Keratinocyte (primary cell): ENCODE measurements at regions not wholly inside any gene's neighbourhood (a gene's known extent, or its start where the extent isn't known, plus 50 kb on each side); places are given as distances from the start of the nearest gene placed in this dataset.

ENCODE experiments used
- DNase-seq: peaks from one replicate; pipeline ENCODE4 v3.0.0-alpha.2; 2011; ENCODE audit warnings: low read depth, missing footprints, low spot score
- FAIRE-seq: peaks from 2 replicates; lab custom pipeline; 2011; peaks lifted over from hg19 to GRCh38; lab: Jason Lieb, UNC
- H2AFZ ChIP-seq: 2 replicates; pipeline ENCODE4 v1.6.0; 2012; ENCODE audit warnings: low read length, control low read depth, inconsistent platforms; ENCODE audit not compliant: control insufficient read depth
- H3K27ac ChIP-seq: 2 replicates; pipeline ENCODE4 v1.5.1; 2011; ENCODE audit warnings: low read length; ENCODE audit not compliant: control insufficient read depth, insufficient read depth
- H3K27me3 ChIP-seq: 3 replicates; pipeline ENCODE4 v1.6.0; 2011; ENCODE audit warnings: low read length; ENCODE audit not compliant: control insufficient read depth, insufficient read depth; ENCODE audit errors: extremely low read depth
- H3K36me3 ChIP-seq, 2 experiments: 2 replicates in 1 of 2; 3 replicates in 1 of 2; pipeline ENCODE4 v1.5.1; 2011; ENCODE audit warnings: low read length in 2 of 2, mild to moderate bottlenecking in 1 of 2; ENCODE audit not compliant: control insufficient read depth in 2 of 2, insufficient read depth in 2 of 2; ENCODE audit errors: extremely low read depth in 1 of 2
- H3K4me1 ChIP-seq: 3 replicates; pipeline ENCODE4 v1.5.1; 2011; ENCODE audit warnings: low read length; ENCODE audit not compliant: control insufficient read depth, insufficient read depth; ENCODE audit errors: extremely low read depth
- H3K4me2 ChIP-seq: 3 replicates; pipeline ENCODE4 v1.6.0; 2011; ENCODE audit warnings: low read depth, low read length; ENCODE audit not compliant: control insufficient read depth, insufficient read depth; ENCODE audit errors: extremely low read depth
- H3K4me3 ChIP-seq, 3 experiments: fragments of 200-600 bp in 1 of 3; sonication (generic) in 1 of 3; 2 replicates in 2 of 3; 3 replicates in 1 of 3; pipeline ENCODE4 v1.5.1; 2011 to 2016; ENCODE audit warnings: low read length in 3 of 3, mild to moderate bottlenecking in 3 of 3, control low read depth in 2 of 3, inconsistent platforms in 1 of 3, low read depth in 1 of 3, mixed read lengths in 1 of 3, mixed run types in 1 of 3, moderate library complexity in 1 of 3; ENCODE audit not compliant: control insufficient read depth in 2 of 3, insufficient read depth in 2 of 3; ENCODE audit errors: extremely low read depth in 1 of 3
- H3K79me2 ChIP-seq: 2 replicates; pipeline ENCODE4 v1.6.0; 2012; ENCODE audit warnings: low read length; ENCODE audit not compliant: control insufficient read depth, insufficient read depth
- H3K9ac ChIP-seq: 3 replicates; pipeline ENCODE4 v1.6.0; 2011; ENCODE audit warnings: low read length; ENCODE audit not compliant: control insufficient read depth, insufficient read depth; ENCODE audit errors: extremely low read depth
- H3K9me1 ChIP-seq: 3 replicates; pipeline ENCODE4 v1.6.0; 2011; ENCODE audit warnings: low read length; ENCODE audit not compliant: control insufficient read depth, insufficient read depth; ENCODE audit errors: extremely low read depth
- H3K9me3 ChIP-seq: 2 replicates; pipeline ENCODE4 v1.5.1; 2012; ENCODE audit warnings: low read depth, low read length; ENCODE audit not compliant: control insufficient read depth
- H4K20me1 ChIP-seq: 3 replicates; pipeline ENCODE4 v1.6.0; 2011; ENCODE audit warnings: low read length; ENCODE audit not compliant: control insufficient read depth, insufficient read depth; ENCODE audit errors: extremely low read depth
- CTCF ChIP-seq, 3 experiments: IDR thresholded peaks in 1 of 3; conservative IDR thresholded peaks in 1 of 3; optimal IDR thresholded peaks in 1 of 3; 2 replicates in 2 of 3; 3 replicates in 1 of 3; pipeline versions ENCODE3 to v1.5.1; 2011; ENCODE audit warnings: low read length in 3 of 3, mild to moderate bottlenecking in 3 of 3, moderate library complexity in 2 of 3, control low read depth in 1 of 3, inconsistent platforms in 1 of 3; ENCODE audit not compliant: insufficient read depth in 2 of 3; ENCODE audit errors: extremely low read depth in 1 of 3
- EZH2 ChIP-seq: IDR thresholded peaks from one replicate; pipeline ENCODE4 v1.6.1; 2012; ENCODE audit warnings: inconsistent platforms, mild to moderate bottlenecking, low read length, moderate library complexity
- dilution Hi-C: fragments of 300-500 bp; cut with MboI; formaldehyde crosslinking; loops from one replicate; pipeline ENCODE4 v1.7.0; 2020; ENCODE audit warnings: low sequenced_read_pairs; ENCODE audit not compliant: extremely low pct_ligation_motif_present

- TF ChIP-seq EZH2 (no peak), CTCF (optimal IDR thresholded peaks at IDR 0.05 in 1 of 3, IDR thresholded peaks at IDR 0.05 in 1 of 3, conservative IDR thresholded peaks at IDR 0.05 in 1 of 3; ENCODE audit: extremely low read depth in 1 of 3, insufficient read depth in 2 of 3, low read length in 3 of 3) (no peak)
- dilution Hi-C loops: no loop called here
- no peaks in the 10 kb centered on the region for H3K79me2 ChIP-seq
- H3K4me2 ChIP-seq: no peak overlapping the region
- no peak overlapping the region for H3K4me3 ChIP-seq
- no peak overlapping the region for H2AFZ ChIP-seq
- FAIRE-seq (no peak), DNase-seq (no peak)
- H3K27me3 ChIP-seq: no peaks in the 10 kb centered on the region
- H3K27ac ChIP-seq: no peak overlapping the region
- H3K9me3 ChIP-seq: no peaks in the 10 kb centered on the region
- no peak overlapping the region for H3K9ac ChIP-seq
- H4K20me1 ChIP-seq: no peaks in the 10 kb centered on the region
- peaks cover 4% of the 10 kb centered on the region for H3K4me1 ChIP-seq
- no peaks in the 10 kb centered on the region for H3K9me1 ChIP-seq
- no peaks in the 10 kb centered on the region for H3K36me3 ChIP-seq
Observed at GRCh38 chrX:10938365-10938923, 172.7 kb upstream of the HCCS start.

GRCh38 chrX:10939424-10939823 lies 171.7 kb upstream of the HCCS start:
- dilution Hi-C loops: no loop called here

More at GRCh38 chrX:10939424-10939823, 171.7 kb upstream of the HCCS start:
- Histone ChIP-seq H3K9me3 (no peaks in the 10 kb centered on the region), H3K9ac (no peak overlapping the region), H3K27me3 (no peaks in the 10 kb centered on the region), H3K4me1 (peaks cover 4% of the 10 kb centered on the region), H3K4me3 (no peak overlapping the region), H3K9me1 (no peaks in the 10 kb centered on the region), H3K27ac (no peak overlapping the region), H3K4me2 (no peak overlapping the region), H3K36me3 (no peaks in the 10 kb centered on the region), H4K20me1 (no peaks in the 10 kb centered on the region), H2AFZ (no peak overlapping the region), H3K79me2 (no peaks in the 10 kb centered on the region)
- FAIRE-seq (peak; percentile 34), DNase-seq (peak; percentile 2)
- TF ChIP-seq EZH2 (no peak), CTCF (optimal IDR thresholded peaks at IDR 0.05 in 1 of 3, IDR thresholded peaks at IDR 0.05 in 1 of 3, conservative IDR thresholded peaks at IDR 0.05 in 1 of 3; ENCODE audit: extremely low read depth in 1 of 3, insufficient read depth in 2 of 3, low read length in 3 of 3) (no peak)
